HG03196 (cell line): ENCODE measurements at regions not wholly inside any gene's neighbourhood (a gene's known extent, or its start where the extent isn't known, plus 50 kb on each side); places are given as distances from the start of the nearest gene placed in this dataset.
"Not testable (repeated sequence)": the region's sequence is repeated elsewhere in the genome, so short reads cannot be mapped to it uniquely, and the experiment has no call there.

Experiments
- ATAC-seq: cut with Tn5 transposase; IDR thresholded peaks from one replicate; pipeline ENCODE4 v1.9.1; 2021; ENCODE audit not compliant: unreplicated experiment

DNA sequence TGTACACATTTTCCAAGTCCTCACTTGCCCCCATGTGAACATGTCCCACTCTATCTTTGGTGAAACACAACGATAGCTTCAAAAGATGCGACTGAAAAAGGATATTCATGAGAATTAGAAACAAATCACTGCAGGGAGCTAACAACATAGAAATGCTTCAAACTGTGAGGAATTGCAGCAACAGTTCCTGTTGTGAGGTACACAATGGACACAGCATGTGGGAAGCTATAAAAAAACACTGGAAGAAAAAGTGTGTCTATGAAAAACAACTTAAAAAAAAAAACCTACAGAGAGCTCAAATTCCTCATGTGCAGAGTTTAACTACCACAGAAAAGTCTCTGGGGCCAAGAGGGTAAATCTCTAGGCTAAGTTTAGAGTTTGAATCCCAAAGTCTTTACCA, 51.6 kb upstream of the BLTP1 start:
- no peak for ATAC-seq

DNA sequence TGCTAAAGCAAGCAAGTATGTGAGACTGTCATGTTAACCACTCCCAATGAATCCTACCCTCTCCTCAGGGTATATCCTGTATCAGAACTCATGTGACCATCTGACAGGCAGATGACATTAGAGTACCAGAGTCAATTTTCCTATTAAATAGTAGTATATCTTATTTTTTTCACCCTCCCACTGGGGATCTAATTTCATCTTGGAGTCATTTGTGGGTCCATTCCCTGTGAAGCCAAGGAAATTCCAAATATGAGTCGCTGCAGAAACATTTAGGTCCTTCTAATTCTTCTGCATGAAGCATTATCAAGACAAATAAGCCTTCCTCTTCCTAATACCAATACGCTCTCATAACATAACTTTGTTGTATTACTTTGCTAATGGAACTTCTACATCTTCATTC, 52.2 kb upstream of the BLTP1 start:
- ATAC-seq = no peak

DNA sequence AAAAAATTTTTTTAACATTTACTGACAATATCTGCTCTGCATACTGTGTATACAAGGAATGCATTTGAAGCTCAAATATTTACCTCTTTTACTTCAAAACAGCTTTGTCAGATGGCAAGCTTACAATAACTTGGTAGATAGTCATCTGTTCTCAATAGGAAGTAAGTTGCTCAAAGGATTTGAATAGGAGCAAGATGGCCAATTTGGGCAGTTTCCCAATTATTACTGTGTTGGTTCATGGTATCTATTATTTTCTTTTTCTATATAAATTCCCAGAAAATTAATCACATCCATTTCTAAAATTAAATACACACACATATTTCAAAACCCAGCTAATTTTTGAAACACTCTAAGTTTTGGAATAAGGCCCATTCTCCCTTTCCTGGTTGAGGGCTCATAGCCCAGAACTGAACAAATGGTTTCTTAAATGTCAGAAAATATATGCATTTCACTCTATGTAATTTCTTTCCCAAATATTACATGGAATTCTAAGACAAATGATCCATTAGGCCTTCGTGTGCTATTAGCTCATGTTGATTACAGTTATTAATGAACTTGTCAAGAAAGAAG, 60.2 kb upstream of the BLTP1 start:
- ATAC-seq = no peak

DNA sequence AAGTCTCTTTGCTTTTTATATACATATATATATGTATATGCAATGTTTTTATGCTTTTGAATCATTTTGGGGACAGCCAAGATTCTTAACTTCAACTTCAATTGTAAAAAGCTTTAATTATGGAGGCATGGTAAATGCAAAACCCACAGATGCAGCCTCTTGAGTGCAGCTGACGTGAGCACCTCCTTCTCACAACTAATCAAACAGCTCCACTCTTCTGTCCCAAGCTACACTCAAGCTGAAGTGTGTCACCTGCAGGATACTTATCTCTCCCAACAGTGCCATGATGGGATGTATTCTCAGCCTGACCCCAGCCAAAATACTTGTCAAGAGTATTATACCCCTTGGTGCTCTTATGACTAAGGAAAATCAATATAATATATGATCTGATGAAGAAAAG, 60.7 kb upstream of the BLTP1 start:
- ATAC-seq = no peak

DNA sequence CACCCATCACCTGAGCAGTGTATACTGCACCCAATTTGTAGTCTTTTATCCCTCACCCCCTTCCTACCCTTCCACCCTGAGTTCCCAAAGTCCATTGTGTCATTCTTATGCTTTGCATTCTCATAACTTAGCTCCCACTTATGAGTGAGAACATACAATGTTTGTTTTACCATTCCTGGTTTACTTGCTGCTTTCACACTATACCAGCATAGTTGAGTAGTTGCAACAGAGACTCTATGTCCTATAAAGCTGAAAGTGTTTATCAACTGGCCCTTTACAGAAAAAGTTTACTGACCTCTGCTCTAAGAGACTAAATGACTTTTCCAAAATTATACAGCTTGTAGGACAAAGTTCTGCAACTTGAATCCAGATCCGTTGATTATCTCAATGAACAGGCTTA, 61.1 kb upstream of the BLTP1 start:
- ATAC-seq = no peak

DNA sequence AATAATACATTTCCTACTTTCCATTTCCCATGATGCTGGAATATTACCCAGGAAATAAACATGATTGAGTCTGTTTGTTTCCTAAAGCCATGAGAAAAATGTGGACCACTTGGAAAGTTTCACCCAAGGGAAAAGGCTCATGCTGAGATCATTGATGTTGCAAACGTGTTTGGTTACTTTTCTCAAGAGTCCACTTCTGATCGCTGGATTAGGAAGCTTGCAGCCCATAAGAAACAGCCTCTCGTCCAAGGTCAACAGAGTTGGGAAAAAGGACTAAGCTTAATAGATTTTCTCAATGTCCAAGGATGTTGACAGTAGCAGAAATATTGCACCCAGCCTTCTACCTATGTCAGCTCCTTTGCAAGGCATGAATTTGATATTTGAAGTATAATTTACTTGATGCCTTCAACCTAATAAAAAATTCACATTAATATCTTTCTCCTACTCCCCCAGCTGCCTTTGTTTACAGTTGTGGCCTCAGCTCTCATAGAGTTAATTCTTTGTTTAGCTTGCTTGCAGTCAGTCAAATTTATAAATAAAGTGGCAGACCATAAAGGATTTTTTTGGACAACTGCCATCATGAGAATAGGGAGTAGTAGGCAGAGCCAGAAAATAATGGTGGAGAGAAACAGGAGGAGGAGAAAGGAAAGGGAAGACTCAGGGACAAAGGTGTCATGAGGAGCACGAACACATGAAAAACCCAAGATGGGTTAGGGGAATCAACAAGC, 65.6 kb upstream of the BLTP1 start:
- ATAC-seq = no peak

DNA sequence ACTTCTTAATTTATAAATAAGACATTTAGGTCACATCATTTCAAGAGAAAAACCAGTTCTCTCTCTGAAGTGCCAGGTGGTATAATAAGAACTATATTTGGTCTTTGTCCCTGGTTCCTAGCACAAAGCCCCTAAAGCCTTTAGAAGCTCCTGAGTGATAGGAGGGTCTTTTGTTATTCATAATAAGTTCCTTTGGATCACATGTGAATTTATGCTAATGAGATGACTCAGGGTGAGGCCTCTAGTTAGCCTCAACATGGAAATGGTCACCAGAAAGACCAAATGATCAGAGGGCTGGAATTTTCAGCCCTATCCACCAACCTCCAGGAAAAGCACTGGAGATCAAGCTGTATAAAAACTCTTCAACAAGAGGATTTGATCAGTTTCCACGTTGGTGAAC, 68.1 kb upstream of the BLTP1 start:
- no peak for ATAC-seq

DNA sequence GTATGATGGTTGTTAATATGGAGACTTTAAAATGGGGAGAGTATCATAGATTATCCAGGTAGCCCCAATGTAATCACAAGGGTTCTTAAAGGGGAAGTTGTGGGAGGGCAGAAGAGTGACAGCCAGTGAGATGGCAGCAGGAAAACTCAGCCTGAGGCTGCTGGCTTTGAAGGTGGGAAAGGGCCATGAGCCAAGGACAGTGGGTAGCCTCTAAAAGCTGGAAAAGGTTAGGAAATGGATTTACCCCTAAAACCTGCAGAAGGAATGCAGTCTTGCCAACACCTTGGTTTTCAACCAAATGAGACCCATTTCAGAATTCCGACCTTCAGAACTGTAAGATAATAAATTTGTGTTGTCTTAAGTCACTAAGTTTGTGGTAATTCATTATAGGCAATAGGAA, 68.8 kb upstream of the BLTP1 start:
- no peak for ATAC-seq

DNA sequence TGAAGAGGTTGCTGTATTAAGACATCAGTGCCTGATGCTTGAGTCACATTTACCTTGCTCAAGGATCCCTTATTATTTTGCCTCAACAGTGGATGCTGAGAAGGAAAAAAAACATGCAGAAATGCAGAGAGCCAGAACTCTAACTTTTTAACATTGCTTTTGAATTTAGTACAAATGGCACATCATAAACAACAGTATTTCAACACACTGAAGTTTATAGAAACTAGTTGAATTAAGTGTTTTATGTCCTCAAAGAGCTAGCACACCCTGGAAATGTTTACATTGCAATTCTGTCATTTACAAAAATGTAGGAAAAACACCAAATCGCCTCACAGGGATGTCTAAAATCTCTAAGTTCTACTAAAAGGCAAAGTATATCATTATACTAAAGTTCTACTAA, 69.5 kb upstream of the BLTP1 start:
- no peak for ATAC-seq

DNA sequence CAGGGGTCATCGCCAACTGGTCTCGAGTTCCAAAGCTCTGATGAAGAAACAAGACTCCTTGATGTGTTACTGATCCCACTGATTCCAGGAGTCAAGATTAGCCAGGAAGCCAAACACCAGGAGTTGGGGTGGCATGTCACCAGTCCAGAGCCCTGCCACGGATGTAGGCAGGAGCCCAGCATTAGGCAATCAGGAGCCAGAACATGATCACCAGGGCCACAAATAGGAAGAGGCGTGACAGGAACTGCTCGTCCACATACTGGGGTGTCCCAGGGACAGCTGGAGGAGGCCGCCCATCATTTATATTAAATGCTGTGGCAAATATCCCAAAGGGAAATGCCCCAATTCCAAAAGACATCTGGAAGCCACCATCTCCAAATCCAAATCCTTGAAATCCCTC, 74.5 kb upstream of the BLTP1 start:
- not testable (repeated sequence) for ATAC-seq

DNA sequence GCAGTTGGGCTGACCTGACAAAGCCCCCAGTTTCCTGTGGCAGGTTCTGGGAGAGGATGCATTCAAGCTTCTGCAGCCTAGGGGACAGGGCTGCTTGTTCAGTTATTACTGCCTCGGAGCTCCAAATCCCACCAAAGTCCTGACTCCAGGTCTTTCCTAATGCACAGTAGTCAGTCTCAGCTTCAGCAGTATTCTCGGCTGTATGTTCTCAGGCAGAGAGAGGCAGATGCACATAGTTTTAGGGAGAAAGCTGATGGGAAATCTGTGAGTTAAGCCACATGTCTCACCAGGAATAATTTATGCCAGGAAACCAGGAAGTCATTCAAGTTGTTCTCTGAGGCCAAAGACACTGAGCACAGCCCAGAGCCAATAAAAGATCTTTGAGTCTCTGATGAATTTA, 75.3 kb upstream of the BLTP1 start:
- ATAC-seq = not testable (repeated sequence)

DNA sequence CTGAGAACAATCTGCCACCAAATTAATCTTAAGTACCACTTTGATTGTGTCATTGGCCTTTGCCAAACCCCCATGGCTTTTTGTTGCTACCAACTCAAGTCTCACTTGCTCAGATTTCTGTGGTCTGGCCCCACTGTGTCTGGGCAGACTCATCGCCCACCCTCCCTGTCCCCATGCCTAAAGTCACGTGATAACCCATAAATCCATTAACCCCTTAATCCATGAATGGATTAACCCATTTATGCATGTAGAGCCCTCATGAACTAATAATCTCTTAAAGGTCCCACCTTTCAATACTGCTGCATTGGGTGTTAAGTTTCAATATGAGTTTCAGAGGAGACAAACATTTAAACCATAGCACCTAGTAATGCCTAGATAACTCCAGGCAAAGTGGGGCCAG, 78.5 kb upstream of the BLTP1 start:
- no peak for ATAC-seq

DNA sequence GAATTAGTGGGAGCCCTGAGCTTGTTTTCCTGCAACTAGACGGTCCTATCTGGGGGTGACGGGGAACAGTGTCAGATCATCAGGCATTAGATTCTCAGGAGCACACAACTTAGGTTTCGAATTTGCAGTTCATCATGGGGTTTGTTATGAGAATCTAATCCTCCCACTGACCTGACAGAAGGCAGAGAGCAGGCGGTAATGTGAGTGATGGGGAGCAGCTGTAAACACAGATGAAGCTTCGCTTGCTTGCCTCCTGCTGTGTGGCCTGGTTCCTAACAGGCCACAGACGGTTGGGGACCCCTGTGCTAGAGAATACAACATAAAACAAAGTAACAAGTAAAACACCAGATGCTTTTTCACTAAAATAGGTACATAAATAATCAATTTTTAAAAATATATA, 86.2 kb upstream of the BLTP1 start:
- no peak for ATAC-seq

DNA sequence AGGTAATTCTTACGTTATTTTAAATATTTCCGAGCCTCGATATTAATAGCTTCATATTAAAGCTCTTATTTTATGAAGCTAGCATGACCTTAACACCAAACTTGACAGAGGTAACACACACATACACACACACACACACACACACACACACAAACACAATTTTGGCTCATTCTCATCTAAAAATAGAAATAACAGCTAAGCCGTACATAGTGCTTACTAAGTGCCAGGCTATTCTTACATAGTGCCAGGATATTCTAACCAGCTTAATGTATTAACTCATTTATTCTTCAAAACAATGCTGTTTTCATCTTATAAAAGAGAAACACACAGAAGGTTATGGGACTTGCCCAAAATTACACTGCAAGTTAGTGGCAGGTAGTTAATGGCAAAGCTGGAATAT, 87.0 kb upstream of the BLTP1 start:
- no peak for ATAC-seq

DNA sequence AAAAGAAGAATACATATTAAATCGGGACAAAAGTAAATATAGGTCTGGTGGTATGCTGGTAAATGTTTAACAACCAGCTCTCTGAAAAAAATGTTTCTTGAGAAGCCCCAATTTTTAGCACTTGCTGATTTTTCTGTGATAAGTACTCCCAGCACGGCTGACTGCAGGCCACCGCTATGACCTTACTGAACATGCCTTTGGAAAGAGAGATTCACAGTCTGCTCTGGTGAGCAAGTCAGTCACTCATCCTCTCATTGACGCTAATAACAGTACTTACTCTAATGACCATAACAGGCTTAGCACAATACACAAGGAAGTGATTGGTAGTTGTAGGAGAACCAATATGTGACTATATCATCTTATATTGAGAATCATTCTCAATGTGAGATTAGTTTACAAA, 98.9 kb upstream of the BLTP1 start:
- ATAC-seq = no peak

DNA sequence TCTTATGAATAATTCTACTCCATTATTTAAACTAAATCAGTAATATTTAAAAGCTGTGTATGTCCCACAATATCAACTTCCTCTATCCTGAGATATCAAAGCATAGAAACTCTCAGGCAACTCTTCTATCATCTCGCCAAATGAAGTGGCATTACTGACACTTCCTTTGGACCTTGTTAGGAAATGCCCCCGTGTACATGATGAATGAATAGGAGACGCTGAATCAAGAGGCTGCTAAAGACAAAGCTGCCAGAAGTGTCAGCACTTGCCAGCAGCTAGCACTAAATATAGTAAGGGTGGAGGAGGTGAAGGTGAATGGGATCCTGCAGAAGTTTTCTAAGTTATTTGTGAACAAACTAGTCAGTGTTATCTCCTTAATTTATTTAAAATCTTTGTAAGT, 99.5 kb upstream of the BLTP1 start:
- ATAC-seq = no peak

DNA sequence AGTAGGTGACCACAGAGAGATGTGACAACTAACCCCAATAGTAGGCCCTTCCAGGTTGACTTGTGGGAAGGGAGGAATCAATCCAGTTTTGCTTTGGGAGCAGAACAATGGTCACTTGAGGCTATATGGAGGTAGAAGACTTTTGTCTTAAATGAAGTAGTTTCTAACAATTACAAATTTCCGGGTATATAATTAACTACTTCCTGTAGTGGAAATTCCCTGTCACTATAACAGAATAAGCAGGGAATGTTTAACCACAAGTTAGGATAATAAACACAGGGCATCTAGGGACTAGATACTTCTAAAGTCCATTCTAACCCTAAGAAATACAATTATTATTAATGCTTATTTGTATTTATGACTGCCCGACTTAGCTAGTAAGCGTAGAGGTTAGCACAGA, 99.0 kb upstream of the TRPC3 start:
- ATAC-seq = no peak

DNA sequence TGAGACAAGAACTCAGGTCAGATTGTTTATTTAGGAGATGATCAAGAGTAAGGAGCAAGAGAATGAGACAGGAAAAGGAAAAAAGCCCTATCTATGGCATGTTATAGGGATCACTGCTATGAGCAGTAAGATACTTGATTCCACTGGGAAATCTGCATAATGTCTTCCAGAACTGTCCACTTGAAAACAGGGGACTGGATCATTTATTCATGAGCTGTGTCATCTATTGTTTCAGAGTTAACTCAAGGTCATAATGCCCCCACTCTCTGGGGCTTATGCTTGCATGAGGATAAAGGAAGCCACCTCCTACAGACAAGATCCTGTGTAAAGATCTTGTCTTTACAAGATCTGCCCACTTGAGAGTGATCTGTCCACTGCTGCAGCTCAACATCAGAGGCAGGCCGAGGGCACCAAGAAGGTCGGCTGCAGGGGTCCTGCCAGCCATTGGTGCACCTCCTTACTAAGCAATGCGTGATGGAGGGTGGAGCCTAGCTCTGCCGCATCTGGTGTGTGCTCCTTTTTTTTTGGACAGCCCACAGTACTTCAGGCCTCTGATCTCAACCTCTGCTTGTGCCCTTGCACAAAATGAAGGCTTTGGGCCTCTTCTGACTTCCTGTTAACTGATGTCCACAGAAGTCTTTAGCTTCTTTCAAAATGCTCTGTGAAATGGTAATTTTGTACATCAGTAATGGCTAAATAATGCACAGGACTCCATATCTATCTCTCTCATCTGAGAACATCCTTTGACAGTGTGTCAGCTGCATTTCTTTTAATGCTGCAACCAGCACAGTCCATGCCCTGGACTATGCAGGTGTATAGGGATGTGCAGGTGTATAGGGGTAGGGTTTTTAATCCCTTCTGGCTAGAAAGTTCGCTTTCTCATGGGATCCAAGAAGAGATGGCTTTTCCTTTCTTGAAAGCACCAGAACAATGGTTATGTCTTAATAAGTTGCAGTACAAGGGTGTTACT, 95.9 kb upstream of the TRPC3 start:
- no peak for ATAC-seq

DNA sequence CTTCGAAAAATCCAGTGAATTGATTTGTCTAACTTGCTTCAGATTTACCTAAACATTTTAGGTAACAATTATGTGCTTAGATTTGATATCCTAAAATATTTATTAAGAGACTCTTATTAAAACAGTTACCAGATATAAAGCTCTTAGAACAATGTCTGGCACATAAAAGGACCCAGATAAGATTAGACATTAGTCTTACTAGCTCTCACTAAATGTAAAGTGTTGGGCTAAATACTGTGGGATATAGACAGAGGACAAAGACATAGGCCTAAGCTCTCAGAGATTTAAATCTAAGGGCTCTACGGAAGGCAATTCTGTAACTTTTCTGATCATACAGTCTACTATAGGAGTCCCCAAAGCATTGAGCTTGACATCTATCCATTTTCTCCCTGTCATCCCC, 94.4 kb upstream of the TRPC3 start:
- ATAC-seq = no peak

DNA sequence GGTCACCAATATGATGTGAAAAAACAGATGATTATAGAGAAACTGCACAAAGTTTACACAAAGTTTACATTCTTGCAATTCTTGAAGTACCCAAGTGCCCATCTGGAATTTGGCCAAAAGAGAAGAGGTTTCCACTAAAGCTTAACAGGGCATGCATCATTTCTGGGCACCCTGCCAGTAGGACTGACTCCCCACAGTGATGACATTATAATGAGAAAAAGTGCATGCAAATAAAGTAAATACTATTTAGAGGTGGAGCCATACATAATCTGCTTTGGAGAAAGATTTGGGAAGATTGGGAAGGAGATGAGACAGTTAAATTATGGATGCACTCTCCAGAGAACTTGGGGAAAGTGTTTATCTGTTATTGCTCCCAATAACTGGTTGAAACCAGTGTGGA, 93.7 kb upstream of the TRPC3 start:
- no peak for ATAC-seq

DNA sequence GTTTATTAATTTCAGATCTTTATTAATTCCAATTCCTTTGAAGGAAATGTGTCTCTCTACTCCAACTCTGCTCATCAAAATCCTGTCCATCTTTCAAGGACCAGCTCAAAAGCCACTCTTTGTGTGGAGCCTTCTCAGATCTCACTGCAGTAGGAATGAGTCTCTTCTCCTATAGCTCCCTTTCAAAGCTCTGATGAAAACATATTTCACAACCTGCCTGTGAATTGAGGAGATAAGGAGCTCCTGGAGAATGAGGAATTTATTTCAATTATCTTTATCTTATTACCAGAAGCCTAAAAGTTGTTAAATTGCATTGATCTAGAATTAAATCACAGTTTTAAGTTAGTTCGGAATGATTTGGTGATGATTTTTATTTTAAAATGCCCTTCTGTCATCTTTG, 92.6 kb upstream of the TRPC3 start:
- ATAC-seq = no peak

DNA sequence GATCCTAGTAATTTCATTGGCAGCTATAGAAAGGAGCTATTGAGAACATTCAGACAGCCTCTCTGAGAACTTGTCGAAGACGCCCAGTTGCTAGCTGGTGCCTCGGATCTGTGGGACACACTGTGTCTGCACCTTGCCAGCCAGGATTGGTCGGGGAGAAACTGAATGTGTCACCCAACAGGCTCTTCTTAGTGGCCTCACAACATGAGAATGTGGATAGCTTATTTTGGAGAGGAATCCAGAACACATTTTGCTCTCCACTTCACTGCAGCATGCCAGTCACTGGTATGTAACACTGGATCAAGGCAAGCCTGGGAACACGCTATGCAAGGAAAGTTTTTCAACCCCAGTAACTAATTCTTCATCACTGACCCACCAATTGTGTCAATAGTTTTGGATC, 89.5 kb upstream of the TRPC3 start:
- no peak for ATAC-seq
